CD4-positive, alpha-beta T cell (primary cell): ENCODE measurements at regions not wholly inside any gene's neighbourhood (a gene's known extent, or its start where the extent isn't known, plus 50 kb on each side); places are given as distances from the start of the nearest gene placed in this dataset.

Experiments
- ATAC-seq: fragments of 200-7000 bp; cut with Tn5 transposase; one replicate; pipeline ENCODE4 v1.10.0; 2022; ENCODE audit warnings: mild to moderate bottlenecking; ENCODE audit not compliant: poor library complexity
- CTCF ChIA-PET: fragments of 350-600 bp; sonication (Branson Sonifier 250); formaldehyde crosslinking; loops from one replicate; lab custom pipeline; 2021; ENCODE audit warnings: antibody characterized with exemption, inconsistent platforms; lab: Charles Lee
- POLR2A ChIA-PET: fragments of 350-600 bp; sonication (Branson Sonifier 250); formaldehyde crosslinking; loops from one replicate; lab custom pipeline; 2021; ENCODE audit warnings: antibody characterized with exemption, inconsistent platforms; lab: Charles Lee
- DNase-seq, 14 experiments: peaks; one replicate each; pipeline ENCODE4 v3.0.0-alpha.2; 2013 to 2020; ENCODE audit warnings: mixed read lengths in 2 of 14
- H3K27ac ChIP-seq, 2 donors: one replicate each; pipeline versions ENCODE4 v1.5.1 to v1.7.0; 2013; ENCODE audit warnings: low read length in 2 of 2, low read depth in 1 of 2, mild to moderate bottlenecking in 1 of 2
- H3K27me3 ChIP-seq, 2 experiments: 1 replicate in 1 of 2; 2 replicates in 1 of 2; pipeline versions ENCODE4 v1.6.1 to v1.7.0; 2013; ENCODE audit warnings: low read length in 2 of 2, control low read depth in 1 of 2, mild to moderate bottlenecking in 1 of 2, moderate library complexity in 1 of 2; ENCODE audit not compliant: insufficient read depth in 2 of 2, control insufficient read depth in 1 of 2
- H3K36me3 ChIP-seq: one replicate; pipeline ENCODE4 v1.6.1; 2013; ENCODE audit warnings: low read length, control low read depth; ENCODE audit not compliant: insufficient read depth
- H3K4me1 ChIP-seq: one replicate; pipeline ENCODE4 v1.6.1; 2013; ENCODE audit warnings: low read length, control low read depth; ENCODE audit not compliant: insufficient read depth
- H3K4me3 ChIP-seq: one replicate; pipeline ENCODE4 v1.5.1; 2013; ENCODE audit warnings: mild to moderate bottlenecking, low read length, moderate library complexity
- H3K9me3 ChIP-seq, 2 experiments: 1 replicate in 1 of 2; 2 replicates in 1 of 2; pipeline versions ENCODE4 v1.6.1 to v1.7.0; 2013; ENCODE audit warnings: low read length in 2 of 2, mild to moderate bottlenecking in 2 of 2, control low read depth in 1 of 2, moderate library complexity in 1 of 2; ENCODE audit not compliant: control insufficient read depth in 1 of 2, insufficient read depth in 1 of 2
- H3K27ac Mint-ChIP-seq: one replicate; pipeline ENCODE4 v1.8.0; 2020; ENCODE audit warnings: mixed read lengths
- H3K27me3 Mint-ChIP-seq: one replicate; pipeline ENCODE4 v1.8.0; 2021; ENCODE audit warnings: mixed read lengths
- H3K36me3 Mint-ChIP-seq: one replicate; pipeline ENCODE4 v1.8.0; 2021; ENCODE audit warnings: low read depth, mixed read lengths
- H3K4me1 Mint-ChIP-seq: one replicate; pipeline ENCODE4 v1.8.0; 2021; ENCODE audit warnings: low read depth, mixed read lengths
- H3K4me3 Mint-ChIP-seq: one replicate; pipeline ENCODE4 v1.8.0; 2020; ENCODE audit warnings: mild to moderate bottlenecking, mixed read lengths
- H3K9me3 Mint-ChIP-seq: one replicate; pipeline ENCODE4 v1.8.0; 2020; ENCODE audit warnings: mixed read lengths
- intact Hi-C, 2 experiments: fragments of 100-400 bp; cut with DNase I in 1 of 2; cut with micrococcal nuclease in 1 of 2; formaldehyde crosslinking; loops; one replicate each; pipeline versions ENCODE4 v1.15.1 to v1.9.0; 2023 to 2025; cut with DNase I, micrococcal nuclease
- TF ChIP-seq, protein P1 (sequence below): fragments of 200-600 bp; IDR thresholded peaks from one replicate; pipeline ENCODE4 v1.8.0; 2022; ENCODE audit warnings: antibody characterized with exemption, mild to moderate bottlenecking

DNA sequence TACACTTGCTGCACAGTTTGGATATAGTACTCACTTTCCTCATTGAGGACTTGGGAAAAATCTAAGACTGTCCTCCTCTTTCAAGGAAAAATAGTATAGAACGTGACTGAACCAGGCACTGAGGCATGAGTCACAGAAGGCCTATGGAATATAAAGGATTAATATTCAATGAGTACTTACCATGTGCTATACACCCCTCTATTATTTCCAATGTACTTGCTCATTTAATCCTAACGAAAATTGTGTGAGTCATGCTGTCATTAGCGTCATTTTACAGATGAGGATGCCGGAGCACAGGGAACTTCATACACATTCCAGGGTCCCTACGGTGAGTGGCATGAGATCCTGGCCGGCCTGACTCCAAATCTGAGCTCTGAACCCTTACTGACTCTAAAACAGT lies 2136.2 kb upstream of the TENM3 start:
- ChIA-PET POLR2A (no interaction called here), CTCF (no interaction called here)
- H3K4me3 Mint-ChIP-seq, result no peak overlapping the region
- no peaks in the 10 kb centered on the region for H3K36me3 ChIP-seq
- H3K4me1 Mint-ChIP-seq, result no peaks in the 10 kb centered on the region
- ATAC-seq, result no peak
- H3K4me1 ChIP-seq, result no peaks in the 10 kb centered on the region
- H3K36me3 Mint-ChIP-seq, result no peaks in the 10 kb centered on the region
- no peaks in the 10 kb centered on the region for H3K9me3 ChIP-seq
- H3K9me3 Mint-ChIP-seq, result no peaks in the 10 kb centered on the region
- intact Hi-C loops, result no loop called here
- H3K27me3 ChIP-seq, result no peaks in the 10 kb centered on the region
- no peak overlapping the region for H3K27ac ChIP-seq
- no peak overlapping the region for H3K27ac Mint-ChIP-seq
- no peaks in the 10 kb centered on the region for H3K27me3 Mint-ChIP-seq
- H3K4me3 ChIP-seq, result no peak overlapping the region
- TF ChIP-seq, protein P1, sequence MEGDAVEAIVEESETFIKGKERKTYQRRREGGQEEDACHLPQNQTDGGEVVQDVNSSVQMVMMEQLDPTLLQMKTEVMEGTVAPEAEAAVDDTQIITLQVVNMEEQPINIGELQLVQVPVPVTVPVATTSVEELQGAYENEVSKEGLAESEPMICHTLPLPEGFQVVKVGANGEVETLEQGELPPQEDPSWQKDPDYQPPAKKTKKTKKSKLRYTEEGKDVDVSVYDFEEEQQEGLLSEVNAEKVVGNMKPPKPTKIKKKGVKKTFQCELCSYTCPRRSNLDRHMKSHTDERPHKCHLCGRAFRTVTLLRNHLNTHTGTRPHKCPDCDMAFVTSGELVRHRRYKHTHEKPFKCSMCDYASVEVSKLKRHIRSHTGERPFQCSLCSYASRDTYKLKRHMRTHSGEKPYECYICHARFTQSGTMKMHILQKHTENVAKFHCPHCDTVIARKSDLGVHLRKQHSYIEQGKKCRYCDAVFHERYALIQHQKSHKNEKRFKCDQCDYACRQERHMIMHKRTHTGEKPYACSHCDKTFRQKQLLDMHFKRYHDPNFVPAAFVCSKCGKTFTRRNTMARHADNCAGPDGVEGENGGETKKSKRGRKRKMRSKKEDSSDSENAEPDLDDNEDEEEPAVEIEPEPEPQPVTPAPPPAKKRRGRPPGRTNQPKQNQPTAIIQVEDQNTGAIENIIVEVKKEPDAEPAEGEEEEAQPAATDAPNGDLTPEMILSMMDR, result no peak
- DNase-seq, result no peak

DNA sequence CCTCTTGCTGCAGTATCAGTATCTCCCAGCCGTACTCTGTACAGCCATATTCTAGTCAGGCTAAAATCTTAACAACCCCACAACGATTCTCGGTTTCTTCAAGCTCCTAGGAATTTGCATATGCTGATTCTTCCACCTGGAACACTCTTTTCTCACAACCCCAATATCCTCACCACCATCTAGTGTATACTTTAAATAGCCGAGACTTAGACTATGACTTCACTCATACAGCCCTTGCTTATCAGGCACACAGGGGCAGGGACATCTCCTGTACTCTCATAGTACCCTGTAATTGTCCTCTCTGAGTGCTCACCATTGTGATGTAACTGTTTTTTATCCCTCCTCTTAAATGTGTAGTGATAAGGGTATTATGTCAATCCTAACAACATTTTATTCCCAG lies 2126.4 kb upstream of the TENM3 start:
- CTCF ChIA-PET, result no interaction called here
- POLR2A ChIA-PET, result no interaction called here
- H3K27ac Mint-ChIP-seq, result no peak overlapping the region
- no peak overlapping the region for H3K4me3 ChIP-seq
- intact Hi-C loops, result no loop called here
- no peaks in the 10 kb centered on the region for H3K36me3 Mint-ChIP-seq
- H3K27me3 Mint-ChIP-seq, result no peaks in the 10 kb centered on the region
- no peaks in the 10 kb centered on the region for H3K4me1 ChIP-seq
- H3K4me1 Mint-ChIP-seq, result no peaks in the 10 kb centered on the region
- no peaks in the 10 kb centered on the region for H3K9me3 ChIP-seq
- TF ChIP-seq, protein P1, result no peak
- no peak overlapping the region for H3K27ac ChIP-seq
- ATAC-seq (no peak), DNase-seq (no peak)
- no peak overlapping the region for H3K4me3 Mint-ChIP-seq
- H3K9me3 Mint-ChIP-seq, result peaks cover 3% of the 10 kb centered on the region
- no peaks in the 10 kb centered on the region for H3K27me3 ChIP-seq
- H3K36me3 ChIP-seq, result no peaks in the 10 kb centered on the region

DNA sequence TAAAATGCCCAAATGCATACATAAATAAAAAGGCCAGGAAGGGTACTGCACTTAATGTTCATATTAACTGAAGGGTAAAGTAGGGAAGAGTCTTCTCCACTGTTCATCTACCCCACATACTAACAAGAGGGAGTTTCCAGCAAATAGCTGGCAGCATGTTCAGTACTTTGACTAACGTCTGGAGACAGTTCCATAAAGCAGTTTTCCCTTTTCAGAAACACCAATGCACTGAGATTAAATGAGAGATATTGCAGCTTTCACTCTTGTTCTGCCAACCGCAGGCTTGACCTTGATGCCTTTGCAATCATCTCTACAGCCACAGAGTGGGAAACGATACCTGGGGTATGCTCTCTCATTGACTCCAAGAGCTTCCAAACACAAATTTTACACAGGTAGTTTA lies 2123.1 kb upstream of the TENM3 start:
- no peaks in the 10 kb centered on the region for H3K4me1 ChIP-seq
- Mint-ChIP-seq H3K27ac (no peak overlapping the region), H3K4me3 (no peak overlapping the region), H3K36me3 (no peaks in the 10 kb centered on the region), H3K27me3 (no peaks in the 10 kb centered on the region), H3K9me3 (peaks cover 3% of the 10 kb centered on the region), H3K4me1 (no peaks in the 10 kb centered on the region)
- H3K27me3 ChIP-seq, result no peaks in the 10 kb centered on the region
- TF ChIP-seq, protein P1, result no peak
- intact Hi-C loops, result no loop called here
- no peaks in the 10 kb centered on the region for H3K36me3 ChIP-seq
- ATAC-seq, result no peak
- no peak overlapping the region for H3K27ac ChIP-seq
- no peak overlapping the region for H3K4me3 ChIP-seq
- DNase-seq, result no peak
- H3K9me3 ChIP-seq, result no peaks in the 10 kb centered on the region
- POLR2A ChIA-PET, result no interaction called here
- CTCF ChIA-PET, result no interaction called here
